ENCODE measurements at regions not wholly inside any gene's neighbourhood (a gene's known extent, or its start where the extent isn't known, plus 50 kb on each side); places are given as distances from the start of the nearest gene placed in this dataset.

GRCh38 chr5:105905392-105905791 lies 1765.3 kb downstream of the EFNA5 start:
- FAIRE-seq, result no peak
- BruUV-seq (replicated peaks), result no TSS peak
- no peak overlapping the region for H3K4me2 ChIP-seq (ENCODE audit: insufficient read depth, low read length)
- POLR2A ChIA-PET, result no interaction called here
- no peaks in the 10 kb centered on the region for H3K4me1 ChIP-seq (ENCODE audit: control insufficient read depth, extremely low read depth, insufficient read depth, low read length)
- H3K27me3 ChIP-seq (ENCODE audit: control insufficient read depth in 2 of 2, insufficient read depth in 2 of 2, low read length in 2 of 2), result no peaks in the 10 kb centered on the region
- no peaks in the 10 kb centered on the region for H3K79me2 ChIP-seq (ENCODE audit: control insufficient read depth, insufficient read depth, low read length)
- H3K9me1 ChIP-seq (replicated peaks; ENCODE audit: control insufficient read depth, extremely low read depth, insufficient read depth, low read length), result no peaks in the 10 kb centered on the region
- no peak overlapping the region for H3K4me3 ChIP-seq (replicated peaks in 1 of 3; ENCODE audit: insufficient read depth in 1 of 3, low read depth in 1 of 3, low read length in 3 of 3)
- no peak for DNase-seq (ENCODE audit: low read depth, low spot score)
- intact Hi-C loops (cut with micrococcal nuclease) (no loop called here), dilution Hi-C loops (cut with MboI; ENCODE audit: extremely low pct_ligation_motif_present, low sequenced_read_pairs) (no loop called here)
- no peak for TF ChIP-seq EZH2 (IDR thresholded peaks at IDR 0.05; ENCODE audit: borderline replicate concordance, low read depth, low read length, severe bottlenecking)
- no peak for TF ChIP-seq GATA2 (IDR thresholded peaks at IDR 0.05; ENCODE audit: insufficient read depth, insufficient read length, low read depth, low read length)
- no peak for TF ChIP-seq POLR2A (IDR thresholded peaks at IDR 0.05; ENCODE audit: low read depth, low read length)
- no peak for TF ChIP-seq MAX (IDR thresholded peaks at IDR 0.05; ENCODE audit: insufficient read depth, insufficient read length)
- TF ChIP-seq MYC (IDR thresholded peaks at IDR 0.05; ENCODE audit: low read depth, low read length), result no peak
- CTCF ChIA-PET, result interaction anchor here (0.6 kb wide), 1 partner anchor 11 kb away, joined by 4 read pairs; no protein-coding TSS in a partner anchor
- no peak overlapping the region for H3K9ac ChIP-seq (replicated peaks; ENCODE audit: extremely low read depth, insufficient read depth, low read length)
- H3K36me3 ChIP-seq (ENCODE audit: control insufficient read depth in 2 of 2, extremely low read depth in 1 of 2, insufficient read depth in 2 of 2, low read length in 2 of 2), result no peaks in the 10 kb centered on the region
- H3K27ac ChIP-seq (ENCODE audit: insufficient read depth, low read depth, low read length), result no peak overlapping the region
- no peaks in the 10 kb centered on the region for H3K9me3 ChIP-seq (replicated peaks; ENCODE audit: control insufficient read depth, insufficient read depth, low read length)
- H2AFZ ChIP-seq (ENCODE audit: low read depth, low read length), result no peak overlapping the region
- no peaks in the 10 kb centered on the region for H4K20me1 ChIP-seq (replicated peaks; ENCODE audit: control insufficient read depth, extremely low read depth, insufficient read depth, low read length)

GRCh38 chr5:105903069-105903468 lies 1767.7 kb downstream of the EFNA5 start:
- no peaks in the 10 kb centered on the region for H3K9me1 ChIP-seq (replicated peaks; ENCODE audit: control insufficient read depth, extremely low read depth, insufficient read depth, low read length)
- no peaks in the 10 kb centered on the region for H3K9me3 ChIP-seq (replicated peaks; ENCODE audit: control insufficient read depth, insufficient read depth, low read length)
- no peak overlapping the region for H3K4me3 ChIP-seq (replicated peaks in 1 of 3; ENCODE audit: insufficient read depth in 1 of 3, low read depth in 1 of 3, low read length in 3 of 3)
- TF ChIP-seq EZH2 (IDR thresholded peaks at IDR 0.05; ENCODE audit: borderline replicate concordance, low read depth, low read length, severe bottlenecking), result no peak
- TF ChIP-seq GATA2 (IDR thresholded peaks at IDR 0.05; ENCODE audit: insufficient read depth, insufficient read length, low read depth, low read length), result no peak
- TF ChIP-seq MYC (IDR thresholded peaks at IDR 0.05; ENCODE audit: low read depth, low read length), result no peak
- no peak overlapping the region for H3K4me2 ChIP-seq (ENCODE audit: insufficient read depth, low read length)
- no peak overlapping the region for H3K27ac ChIP-seq (ENCODE audit: insufficient read depth, low read depth, low read length)
- BruUV-seq (replicated peaks), result no TSS peak
- DNase-seq (ENCODE audit: low read depth, low spot score) (no peak), FAIRE-seq (no peak)
- intact Hi-C loops (cut with micrococcal nuclease) (no loop called here), dilution Hi-C loops (cut with MboI; ENCODE audit: extremely low pct_ligation_motif_present, low sequenced_read_pairs) (no loop called here)
- no peak overlapping the region for H3K9ac ChIP-seq (replicated peaks; ENCODE audit: extremely low read depth, insufficient read depth, low read length)
- no peaks in the 10 kb centered on the region for H4K20me1 ChIP-seq (replicated peaks; ENCODE audit: control insufficient read depth, extremely low read depth, insufficient read depth, low read length)
- H3K79me2 ChIP-seq (ENCODE audit: control insufficient read depth, insufficient read depth, low read length), result no peaks in the 10 kb centered on the region
- CTCF ChIA-PET, result no interaction called here
- no peaks in the 10 kb centered on the region for H3K27me3 ChIP-seq (ENCODE audit: control insufficient read depth in 2 of 2, insufficient read depth in 2 of 2, low read length in 2 of 2)
- H3K4me1 ChIP-seq (ENCODE audit: control insufficient read depth, extremely low read depth, insufficient read depth, low read length), result no peaks in the 10 kb centered on the region
- H3K36me3 ChIP-seq (ENCODE audit: control insufficient read depth in 2 of 2, extremely low read depth in 1 of 2, insufficient read depth in 2 of 2, low read length in 2 of 2), result no peaks in the 10 kb centered on the region
- no peak overlapping the region for H2AFZ ChIP-seq (ENCODE audit: low read depth, low read length)
- POLR2A ChIA-PET, result no interaction called here

All from endothelial cell of umbilical vein (primary cell).